PC-9 (cell line): ENCODE measurements at regions not wholly inside any gene's neighbourhood (a gene's known extent, or its start where the extent isn't known, plus 50 kb on each side); places are given as distances from the start of the nearest gene placed in this dataset.

Source experiments
- BruUV-seq: library from RNA; stranded (reverse); fragments of 400-500 nt; replicated peaks from 2 replicates; lab custom pipeline; 2021; lab: Mats Ljungman, UMichigan
- CTCF ChIA-PET: fragments of 300-600 bp; sonication (Branson Sonifier 250); formaldehyde crosslinking; loops from one replicate; lab custom pipeline; 2022; ENCODE audit warnings: antibody characterized with exemption; lab: Charles Lee
- POLR2A ChIA-PET: fragments of 300-600 bp; sonication (Branson Sonifier 250); formaldehyde crosslinking; loops from one replicate; lab custom pipeline; 2022; ENCODE audit warnings: antibody characterized with exemption; ENCODE audit not compliant: unreplicated experiment; lab: Charles Lee
- DNase-seq, 2 experiments: peaks; one replicate each; pipeline versions ENCODE4 v3.0.0 to v3.0.0-alpha.2; 2015 to 2022; ENCODE audit warnings: mixed read lengths in 1 of 2
- H2AFZ ChIP-seq: fragments of 200-600 bp; sonication (generic); 2 replicates; pipeline ENCODE4 v1.8.1; 2017; ENCODE audit warnings: antibody characterized with exemption
- H3F3A ChIP-seq: fragments of 200-600 bp; sonication (generic); 2 replicates; pipeline ENCODE4 v1.8.1; 2017; ENCODE audit warnings: antibody characterized with exemption, mild to moderate bottlenecking, low read depth; ENCODE audit not compliant: insufficient read depth
- H3K27ac ChIP-seq: fragments of 200-600 bp; sonication (generic); 2 replicates; pipeline ENCODE4 v1.6.1; 2016; ENCODE audit warnings: mixed run types
- H3K27me3 ChIP-seq: fragments of 200-600 bp; sonication (generic); 2 replicates; pipeline ENCODE4 v1.6.1; 2016; ENCODE audit warnings: low read depth, mixed run types; ENCODE audit not compliant: insufficient read depth
- H3K36me3 ChIP-seq: fragments of 200-600 bp; sonication (generic); 2 replicates; pipeline ENCODE4 v1.6.1; 2016; ENCODE audit warnings: low read depth, mixed run types
- H3K4me1 ChIP-seq: fragments of 200-600 bp; sonication (generic); replicated peaks from 2 replicates; pipeline ENCODE4 v1.6.1; 2016; ENCODE audit warnings: mixed run types; ENCODE audit not compliant: insufficient read depth
- H3K4me2 ChIP-seq: fragments of 200-600 bp; sonication (generic); 2 replicates; pipeline ENCODE4 v1.6.1; 2017; ENCODE audit warnings: mixed run types
- H3K4me3 ChIP-seq: fragments of 200-600 bp; sonication (generic); 2 replicates; pipeline ENCODE4 v1.6.1; 2016; ENCODE audit warnings: mixed run types
- H3K79me2 ChIP-seq: fragments of 200-600 bp; sonication (generic); 2 replicates; pipeline ENCODE4 v1.6.1; 2017; ENCODE audit warnings: low read depth, mixed run types
- H3K9me2 ChIP-seq: fragments of 200-600 bp; sonication (generic); 2 replicates; pipeline ENCODE4 v1.8.1; 2017; ENCODE audit warnings: mild to moderate bottlenecking; ENCODE audit not compliant: insufficient read depth
- H3K9me3 ChIP-seq: fragments of 200-600 bp; sonication (generic); 2 replicates; pipeline ENCODE4 v1.8.1; 2016; ENCODE audit warnings: low read depth; ENCODE audit not compliant: insufficient read depth
- H4K20me1 ChIP-seq: fragments of 200-600 bp; sonication (generic); 2 replicates; pipeline ENCODE4 v1.8.1; 2017; ENCODE audit not compliant: insufficient read depth
- CTCF ChIP-seq: fragments of 200-600 bp; sonication (generic); conservative IDR thresholded peaks from 2 replicates; pipeline ENCODE4 v1.6.1; 2017; ENCODE audit warnings: mixed run types, antibody characterized with exemption, mild to moderate bottlenecking, moderate library complexity
- EZH2 ChIP-seq: fragments of 200-600 bp; sonication (generic); IDR thresholded peaks from 2 replicates; pipeline ENCODE4 v1.8.0; 2017; ENCODE audit warnings: antibody characterized with exemption, low read depth
- intact Hi-C: fragments of 100-400 bp; cut with micrococcal nuclease; formaldehyde crosslinking; loops from one replicate; pipeline ENCODE4 v1.10.0; 2022; ENCODE audit not compliant: unreplicated experiment

- Histone ChIP-seq H2AFZ (no peak overlapping the region), H3K27ac (no peak overlapping the region), H3F3A (no peaks in the 10 kb centered on the region), H3K9me3 (no peaks in the 10 kb centered on the region), H3K4me3 (no peak overlapping the region), H3K4me1 (no peaks in the 10 kb centered on the region), H3K4me2 (no peak overlapping the region), H3K9me2 (no peaks in the 10 kb centered on the region), H4K20me1 (no peaks in the 10 kb centered on the region), H3K27me3 (no peaks in the 10 kb centered on the region), H3K36me3 (no peaks in the 10 kb centered on the region), H3K79me2 (no peaks in the 10 kb centered on the region)
- ChIA-PET CTCF (no interaction called here), POLR2A (no interaction called here)
- TF ChIP-seq EZH2 (no peak), CTCF (no peak)
- BruUV-seq = no TSS peak
- no peak for DNase-seq
- intact Hi-C loops = no loop called here
These were observed 115.8 kb upstream of the INPP4B start for GRCh38 chr4:142961866-142962265.

GRCh38 chr4:142974328-142974727, 128.2 kb upstream of the INPP4B start:
- Histone ChIP-seq H3K27ac (no peak overlapping the region), H4K20me1 (no peaks in the 10 kb centered on the region), H3K9me3 (no peaks in the 10 kb centered on the region), H3K4me1 (no peaks in the 10 kb centered on the region), H3K36me3 (no peaks in the 10 kb centered on the region), H3K4me2 (no peak overlapping the region), H3K27me3 (no peaks in the 10 kb centered on the region), H3K79me2 (no peaks in the 10 kb centered on the region), H2AFZ (no peak overlapping the region), H3K9me2 (no peaks in the 10 kb centered on the region), H3F3A (no peaks in the 10 kb centered on the region), H3K4me3 (no peak overlapping the region)
- intact Hi-C loops = no loop called here
- ChIA-PET POLR2A (no interaction called here), CTCF (no interaction called here)
- no peak for DNase-seq
- no TSS peak for BruUV-seq
- no peak for TF ChIP-seq EZH2
- TF ChIP-seq CTCF = no peak

GRCh38 chr4:142975618-142976017, 129.5 kb upstream of the INPP4B start:
- TF ChIP-seq CTCF (no peak), EZH2 (no peak)
- POLR2A ChIA-PET = no interaction called here
- H3F3A ChIP-seq = no peaks in the 10 kb centered on the region
- no peaks in the 10 kb centered on the region for H3K9me2 ChIP-seq
- no peaks in the 10 kb centered on the region for H3K9me3 ChIP-seq
- no peaks in the 10 kb centered on the region for H4K20me1 ChIP-seq
- H2AFZ ChIP-seq = no peak overlapping the region
- no peak overlapping the region for H3K4me3 ChIP-seq
- DNase-seq = no peak
- H3K27ac ChIP-seq = no peak overlapping the region
- H3K4me1 ChIP-seq = no peaks in the 10 kb centered on the region
- BruUV-seq = no TSS peak
- no peaks in the 10 kb centered on the region for H3K36me3 ChIP-seq
- no peaks in the 10 kb centered on the region for H3K79me2 ChIP-seq
- intact Hi-C loops = no loop called here
- H3K4me2 ChIP-seq = no peak overlapping the region
- CTCF ChIA-PET = no interaction called here
- no peaks in the 10 kb centered on the region for H3K27me3 ChIP-seq
